C1 segment of cervical spinal cord (tissue), 14 donors: ENCODE measurements at regions not wholly inside any gene's neighbourhood (a gene's known extent, or its start where the extent isn't known, plus 50 kb on each side); places are given as distances from the start of the nearest gene placed in this dataset.

ENCODE experiments used
- DNase-seq, 14 donors: peaks; one replicate each; lab custom pipeline; 2025; lab: John Stamatoyannopoulos, UW

- DNase-seq = no peak
These were observed 89.5 kb downstream of the ZC3H11B start for GRCh38 chr1:219523411-219523810.

GRCh38 chr1:219521325-219521724 lies 91.6 kb downstream of the ZC3H11B start:
- DNase-seq = no peak

- no peak for DNase-seq
These were observed 92.7 kb downstream of the ZC3H11B start for GRCh38 chr1:219520241-219520640.

GRCh38 chr1:219518907-219519248 lies 94.0 kb downstream of the ZC3H11B start:
- DNase-seq = no peak

GRCh38 chr1:219518168-219518906 lies 94.6 kb downstream of the ZC3H11B start:
- no peak for DNase-seq

GRCh38 chr1:219517031-219517430 lies 95.9 kb downstream of the ZC3H11B start:
- no peak for DNase-seq

- no peak for DNase-seq
These were observed 98.2 kb downstream of the ZC3H11B start for GRCh38 chr1:219514728-219515127.

- no peak for DNase-seq
These were observed 105.5 kb downstream of the ZC3H11B start for GRCh38 chr1:219507437-219507836.

- no peak for DNase-seq
These were observed 106.0 kb downstream of the ZC3H11B start for GRCh38 chr1:219506936-219507335.

GRCh38 chr1:219506473-219506899 lies 106.4 kb downstream of the ZC3H11B start:
- DNase-seq = no peak

- DNase-seq = no peak
These were observed 107.0 kb downstream of the ZC3H11B start for GRCh38 chr1:219505886-219506285.

- no peak for DNase-seq
These were observed 109.3 kb downstream of the ZC3H11B start for GRCh38 chr1:219503604-219504003.

GRCh38 chr1:219500327-219500897 lies 112.5 kb downstream of the ZC3H11B start:
- DNase-seq = no peak

GRCh38 chr1:219498666-219499065 lies 114.2 kb downstream of the ZC3H11B start:
- no peak for DNase-seq

- no peak for DNase-seq
These were observed 117.0 kb downstream of the ZC3H11B start for GRCh38 chr1:219495737-219496408.

GRCh38 chr1:219492717-219493116 lies 120.2 kb downstream of the ZC3H11B start:
- no peak for DNase-seq

- no peak for DNase-seq
These were observed 122.3 kb downstream of the ZC3H11B start for GRCh38 chr1:219490566-219490965.

- no peak for DNase-seq
These were observed 123.3 kb downstream of the ZC3H11B start for GRCh38 chr1:219489636-219490035.

GRCh38 chr1:219488275-219488674 lies 124.6 kb downstream of the ZC3H11B start:
- DNase-seq = no peak

- DNase-seq = no peak
These were observed 129.4 kb downstream of the ZC3H11B start for GRCh38 chr1:219483530-219483929.

- DNase-seq = no peak
These were observed 132.9 kb downstream of the ZC3H11B start for GRCh38 chr1:219480011-219480410.

- no peak for DNase-seq
These were observed 134.1 kb downstream of the ZC3H11B start for GRCh38 chr1:219478811-219479210.

GRCh38 chr1:219477861-219478260 lies 135.0 kb downstream of the ZC3H11B start:
- no peak for DNase-seq
